ENCODE measurements at regions not wholly inside any gene's neighbourhood (a gene's known extent, or its start where the extent isn't known, plus 50 kb on each side); places are given as distances from the start of the nearest gene placed in this dataset.

DNA sequence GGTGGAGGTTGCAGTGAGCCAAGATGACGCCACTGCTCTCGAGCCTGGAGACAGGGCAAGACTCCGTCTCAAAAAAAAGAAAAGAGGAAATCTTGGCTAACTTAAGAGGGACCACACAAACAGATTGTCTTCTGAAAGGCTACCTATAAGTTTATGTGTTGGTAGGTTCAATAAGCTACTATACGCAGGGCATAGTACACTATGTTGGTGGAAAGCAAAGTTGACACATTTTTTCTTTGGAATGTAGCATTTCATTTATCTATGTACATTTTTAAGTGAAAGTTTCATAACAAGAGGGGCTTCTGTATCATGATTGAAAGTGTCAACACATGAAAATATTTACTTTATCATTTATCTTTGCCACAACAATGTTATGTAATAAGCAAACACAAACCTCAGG is 752.6 kb upstream of the ACVR2A start:
- TF ChIP-seq, protein P1, sequence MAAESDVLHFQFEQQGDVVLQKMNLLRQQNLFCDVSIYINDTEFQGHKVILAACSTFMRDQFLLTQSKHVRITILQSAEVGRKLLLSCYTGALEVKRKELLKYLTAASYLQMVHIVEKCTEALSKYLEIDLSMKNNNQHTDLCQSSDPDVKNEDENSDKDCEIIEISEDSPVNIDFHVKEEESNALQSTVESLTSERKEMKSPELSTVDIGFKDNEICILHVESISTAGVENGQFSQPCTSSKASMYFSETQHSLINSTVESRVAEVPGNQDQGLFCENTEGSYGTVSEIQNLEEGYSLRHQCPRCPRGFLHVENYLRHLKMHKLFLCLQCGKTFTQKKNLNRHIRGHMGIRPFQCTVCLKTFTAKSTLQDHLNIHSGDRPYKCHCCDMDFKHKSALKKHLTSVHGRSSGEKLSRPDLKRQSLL (tag by site-specific recombination; IDR thresholded peaks at IDR 0.05), result no peak
- no peak for TF ChIP-seq MYNN (tag by site-specific recombination; IDR thresholded peaks at IDR 0.05; ENCODE audit: borderline replicate concordance)
- TF ChIP-seq, protein P2, sequence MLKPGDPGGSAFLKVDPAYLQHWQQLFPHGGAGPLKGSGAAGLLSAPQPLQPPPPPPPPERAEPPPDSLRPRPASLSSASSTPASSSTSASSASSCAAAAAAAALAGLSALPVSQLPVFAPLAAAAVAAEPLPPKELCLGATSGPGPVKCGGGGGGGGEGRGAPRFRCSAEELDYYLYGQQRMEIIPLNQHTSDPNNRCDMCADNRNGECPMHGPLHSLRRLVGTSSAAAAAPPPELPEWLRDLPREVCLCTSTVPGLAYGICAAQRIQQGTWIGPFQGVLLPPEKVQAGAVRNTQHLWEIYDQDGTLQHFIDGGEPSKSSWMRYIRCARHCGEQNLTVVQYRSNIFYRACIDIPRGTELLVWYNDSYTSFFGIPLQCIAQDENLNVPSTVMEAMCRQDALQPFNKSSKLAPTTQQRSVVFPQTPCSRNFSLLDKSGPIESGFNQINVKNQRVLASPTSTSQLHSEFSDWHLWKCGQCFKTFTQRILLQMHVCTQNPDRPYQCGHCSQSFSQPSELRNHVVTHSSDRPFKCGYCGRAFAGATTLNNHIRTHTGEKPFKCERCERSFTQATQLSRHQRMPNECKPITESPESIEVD (tag by site-specific recombination; IDR thresholded peaks at IDR 0.05), result no peak
- TF ChIP-seq ZNF214 (tag by site-specific recombination; IDR thresholded peaks at IDR 0.05; ENCODE audit: borderline replicate concordance), result no peak
- TF ChIP-seq ZBTB17 (tag by site-specific recombination; IDR thresholded peaks at IDR 0.05), result no peak
- TF ChIP-seq ZNF501 (tag by site-specific recombination; IDR thresholded peaks at IDR 0.05), result no peak
- no peak for TF ChIP-seq ZNF221 (tag by site-specific recombination; IDR thresholded peaks at IDR 0.05; ENCODE audit: borderline replicate concordance)
- TF ChIP-seq HOXA7 (CRISPR knock-in tag; IDR thresholded peaks at IDR 0.05; ENCODE audit: borderline replicate concordance), result no peak
- TF ChIP-seq, protein P3, sequence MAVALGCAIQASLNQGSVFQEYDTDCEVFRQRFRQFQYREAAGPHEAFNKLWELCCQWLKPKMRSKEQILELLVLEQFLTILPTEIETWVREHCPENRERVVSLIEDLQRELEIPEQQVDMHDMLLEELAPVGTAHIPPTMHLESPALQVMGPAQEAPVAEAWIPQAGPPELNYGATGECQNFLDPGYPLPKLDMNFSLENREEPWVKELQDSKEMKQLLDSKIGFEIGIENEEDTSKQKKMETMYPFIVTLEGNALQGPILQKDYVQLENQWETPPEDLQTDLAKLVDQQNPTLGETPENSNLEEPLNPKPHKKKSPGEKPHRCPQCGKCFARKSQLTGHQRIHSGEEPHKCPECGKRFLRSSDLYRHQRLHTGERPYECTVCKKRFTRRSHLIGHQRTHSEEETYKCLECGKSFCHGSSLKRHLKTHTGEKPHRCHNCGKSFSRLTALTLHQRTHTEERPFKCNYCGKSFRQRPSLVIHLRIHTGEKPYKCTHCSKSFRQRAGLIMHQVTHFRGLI (tag by site-specific recombination; IDR thresholded peaks at IDR 0.05), result no peak
- TF ChIP-seq ZNF394 (tag by site-specific recombination; IDR thresholded peaks at IDR 0.05; ENCODE audit: borderline replicate concordance), result no peak
- TF ChIP-seq, protein P4, sequence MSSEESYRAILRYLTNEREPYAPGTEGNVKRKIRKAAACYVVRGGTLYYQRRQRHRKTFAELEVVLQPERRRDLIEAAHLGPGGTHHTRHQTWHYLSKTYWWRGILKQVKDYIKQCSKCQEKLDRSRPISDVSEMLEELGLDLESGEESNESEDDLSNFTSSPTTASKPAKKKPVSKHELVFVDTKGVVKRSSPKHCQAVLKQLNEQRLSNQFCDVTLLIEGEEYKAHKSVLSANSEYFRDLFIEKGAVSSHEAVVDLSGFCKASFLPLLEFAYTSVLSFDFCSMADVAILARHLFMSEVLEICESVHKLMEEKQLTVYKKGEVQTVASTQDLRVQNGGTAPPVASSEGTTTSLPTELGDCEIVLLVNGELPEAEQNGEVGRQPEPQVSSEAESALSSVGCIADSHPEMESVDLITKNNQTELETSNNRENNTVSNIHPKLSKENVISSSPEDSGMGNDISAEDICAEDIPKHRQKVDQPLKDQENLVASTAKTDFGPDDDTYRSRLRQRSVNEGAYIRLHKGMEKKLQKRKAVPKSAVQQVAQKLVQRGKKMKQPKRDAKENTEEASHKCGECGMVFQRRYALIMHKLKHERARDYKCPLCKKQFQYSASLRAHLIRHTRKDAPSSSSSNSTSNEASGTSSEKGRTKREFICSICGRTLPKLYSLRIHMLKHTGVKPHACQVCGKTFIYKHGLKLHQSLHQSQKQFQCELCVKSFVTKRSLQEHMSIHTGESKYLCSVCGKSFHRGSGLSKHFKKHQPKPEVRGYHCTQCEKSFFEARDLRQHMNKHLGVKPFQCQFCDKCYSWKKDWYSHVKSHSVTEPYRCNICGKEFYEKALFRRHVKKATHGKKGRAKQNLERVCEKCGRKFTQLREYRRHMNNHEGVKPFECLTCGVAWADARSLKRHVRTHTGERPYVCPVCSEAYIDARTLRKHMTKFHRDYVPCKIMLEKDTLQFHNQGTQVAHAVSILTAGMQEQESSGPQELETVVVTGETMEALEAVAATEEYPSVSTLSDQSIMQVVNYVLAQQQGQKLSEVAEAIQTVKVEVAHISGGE (tag by site-specific recombination; conservative IDR thresholded peaks at IDR 0.05; ENCODE audit: low read depth), result no peak
- no peak for TF ChIP-seq ZBTB8A (tag by site-specific recombination; IDR thresholded peaks at IDR 0.05)
- no peak for TF ChIP-seq ZNF132 (tag by site-specific recombination; IDR thresholded peaks at IDR 0.05; ENCODE audit: borderline replicate concordance)
- CTCF ChIA-PET, result interaction anchor here (1.2 to 1.3 kb wide), 2 partner anchors 9 to 10 kb away, joined by 3 to 8 read pairs; no protein-coding TSS in a partner anchor
- Histone ChIP-seq H3K9me3 (ENCODE audit: control insufficient read depth, insufficient read depth, low read depth, low read length) (no peaks in the 10 kb centered on the region), H3K36me3 (ENCODE audit: control insufficient read depth in 2 of 2, insufficient read depth in 1 of 2, low read length in 2 of 2) (no peaks in the 10 kb centered on the region), H3K4me3 (ENCODE audit: low read depth, low read length) (no peak overlapping the region), H3K4me1 (ENCODE audit: control insufficient read depth, insufficient read depth, low read length) (no peaks in the 10 kb centered on the region), H3K27ac (ENCODE audit: extremely low read depth, low read depth, low read length) (no peak overlapping the region)
- POLR2A ChIA-PET, result no interaction called here

DNA sequence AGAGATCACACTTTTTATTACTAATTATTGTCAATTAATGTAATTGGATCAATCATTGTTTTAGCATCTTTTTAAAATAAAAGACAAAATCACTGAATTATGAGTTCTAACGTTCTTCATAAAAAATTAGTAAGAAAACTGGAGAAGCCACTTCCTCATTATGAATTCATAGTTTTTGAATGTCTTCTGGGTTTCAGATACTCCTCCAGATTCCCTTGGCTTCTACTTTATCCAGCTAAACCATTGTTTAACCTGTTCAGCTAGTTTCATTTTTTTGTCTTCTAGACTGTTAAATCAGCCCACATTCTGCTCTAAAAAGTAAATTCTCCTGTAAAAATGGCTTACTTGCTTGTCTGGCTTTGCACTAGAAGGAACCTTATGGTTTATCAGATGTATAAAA is 753.4 kb upstream of the ACVR2A start:
- ChIA-PET CTCF (interaction anchor here (0.7 to 1.3 kb wide), 3 partner anchors 9 to 1847 kb away, joined by 3 to 8 read pairs (median 4); no protein-coding TSS in a partner anchor), POLR2A (no interaction called here)
- no peak for TF ChIP-seq ZNF132 (tag by site-specific recombination; IDR thresholded peaks at IDR 0.05; ENCODE audit: borderline replicate concordance)
- TF ChIP-seq TCF7L2 (IDR thresholded peaks at IDR 0.05; ENCODE audit: borderline replicate concordance, low read depth, low read length), result no peak
- no peak for TF ChIP-seq ZNF302 (tag by site-specific recombination; IDR thresholded peaks at IDR 0.05; ENCODE audit: low read depth)
- no peak for TF ChIP-seq MZF1 (tag by site-specific recombination; IDR thresholded peaks at IDR 0.05; ENCODE audit: borderline replicate concordance)
- no peak for TF ChIP-seq ZNF114 (tag by site-specific recombination; IDR thresholded peaks at IDR 0.05)
- TF ChIP-seq ZBTB21 (tag by site-specific recombination; IDR thresholded peaks at IDR 0.05), result no peak
- no peak for TF ChIP-seq ZNF324 (tag by site-specific recombination; IDR thresholded peaks at IDR 0.05)
- TF ChIP-seq ZNF214 (tag by site-specific recombination; IDR thresholded peaks at IDR 0.05; ENCODE audit: borderline replicate concordance), result no peak
- TF ChIP-seq ZNF571 (tag by site-specific recombination; IDR thresholded peaks at IDR 0.05), result no peak
- no peak for TF ChIP-seq ZNF514 (tag by site-specific recombination; IDR thresholded peaks at IDR 0.05)
- TF ChIP-seq, protein P1 (tag by site-specific recombination; IDR thresholded peaks at IDR 0.05), result no peak
- no peak for TF ChIP-seq ZNF830 (tag by site-specific recombination; IDR thresholded peaks at IDR 0.05; ENCODE audit: low read depth)
- Histone ChIP-seq H3K27ac (ENCODE audit: extremely low read depth, low read depth, low read length) (no peak overlapping the region), H3K36me3 (ENCODE audit: control insufficient read depth in 2 of 2, insufficient read depth in 1 of 2, low read length in 2 of 2) (no peaks in the 10 kb centered on the region), H3K4me3 (ENCODE audit: low read depth, low read length) (no peak overlapping the region), H3K9me3 (ENCODE audit: control insufficient read depth, insufficient read depth, low read depth, low read length) (no peaks in the 10 kb centered on the region), H3K4me1 (ENCODE audit: control insufficient read depth, insufficient read depth, low read length) (no peaks in the 10 kb centered on the region)

Data from HEK293 (cell line).